DMS114 treated with DMSO at 0.1 percent for 48 hours (cell line): ENCODE measurements at regions not wholly inside any gene's neighbourhood (a gene's known extent, or its start where the extent isn't known, plus 50 kb on each side); places are given as distances from the start of the nearest gene placed in this dataset.
"Not testable (repeated sequence)": the region's sequence is repeated elsewhere in the genome, so short reads cannot be mapped to it uniquely, and the experiment has no call there.

ENCODE experiments used
- DNase-seq: peaks from one replicate; lab custom pipeline; 2025; ENCODE audit not compliant: unreplicated experiment; lab: John Stamatoyannopoulos, UW

DNA sequence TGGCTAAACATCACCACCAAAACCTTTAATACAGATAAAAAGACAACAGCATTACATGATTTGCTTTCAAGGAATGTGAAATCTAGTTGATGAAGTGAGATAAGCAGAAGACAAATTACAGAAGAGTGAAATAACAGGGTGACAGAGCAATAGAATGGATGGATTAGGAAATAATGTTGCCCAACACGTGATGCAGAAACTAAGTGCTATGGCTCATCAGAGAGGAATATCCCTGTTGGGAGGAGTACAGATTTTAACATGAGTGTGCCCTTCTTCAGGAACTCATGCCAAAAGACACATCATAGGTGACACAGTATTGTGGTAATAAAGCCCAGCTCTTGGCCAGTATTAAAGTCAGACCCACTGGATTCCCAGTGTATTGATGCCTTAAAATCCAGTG lies 176.6 kb upstream of the RAG2 start:
- DNase-seq, result no peak

DNA sequence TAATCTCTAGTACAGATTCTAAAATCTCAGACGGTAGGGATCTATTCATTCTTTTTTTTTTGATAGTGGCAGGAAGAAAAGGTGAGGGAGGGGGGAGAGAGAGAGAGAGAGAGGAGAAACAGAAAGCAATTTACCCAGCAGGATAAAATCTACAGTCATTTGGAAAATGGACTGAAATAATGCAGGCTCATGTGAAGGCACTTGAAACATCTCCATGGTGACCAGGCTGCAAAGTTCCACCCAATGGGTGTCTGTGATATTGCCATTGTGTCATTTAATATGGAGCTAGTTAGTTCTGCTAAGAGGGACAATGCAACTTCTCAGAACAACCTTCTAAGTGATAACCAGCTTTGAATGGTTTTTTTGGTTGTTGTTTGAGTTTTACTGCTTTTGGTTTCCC lies 165.2 kb upstream of the RAG2 start:
- DNase-seq, result no peak

DNA sequence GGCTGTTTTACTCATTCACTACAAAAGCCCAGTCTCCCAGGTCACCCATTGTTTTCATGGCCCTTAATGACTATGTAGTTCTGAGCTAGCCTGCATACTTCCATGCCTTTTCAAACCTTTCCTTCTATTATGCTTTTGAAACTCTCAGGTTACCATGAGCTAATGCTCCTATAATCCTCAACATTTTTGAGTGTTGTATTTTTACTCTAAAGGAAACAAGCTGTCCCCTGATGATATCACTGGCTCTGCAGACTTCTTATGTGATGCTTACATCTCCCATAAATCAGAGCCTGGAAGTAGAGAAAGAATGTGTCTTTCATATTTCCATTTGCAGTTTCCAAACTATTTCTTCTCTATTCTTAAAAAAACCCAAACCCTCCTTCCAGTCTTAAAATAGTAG lies 159.0 kb upstream of the RAG2 start:
- no peak for DNase-seq

DNA sequence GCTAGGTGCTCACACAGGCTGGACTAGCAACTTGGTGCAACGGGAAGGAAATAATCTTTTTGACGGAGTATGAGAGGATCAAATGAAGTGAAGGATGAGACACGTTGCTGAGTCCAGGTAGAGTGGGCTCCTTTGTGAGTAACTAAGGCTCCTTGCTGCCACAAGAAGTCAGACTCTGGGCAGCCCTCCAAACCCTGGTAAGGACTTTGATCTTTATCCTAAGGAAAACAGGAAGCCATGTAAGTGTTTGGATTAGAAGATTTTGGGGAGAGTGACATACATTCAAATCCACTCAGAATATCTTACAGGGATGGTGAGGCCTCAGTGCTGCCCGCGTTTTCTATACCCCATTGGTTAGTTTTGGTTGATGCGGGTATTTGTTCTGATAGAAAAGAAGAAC lies 155.9 kb upstream of the RAG2 start:
- no peak for DNase-seq

DNA sequence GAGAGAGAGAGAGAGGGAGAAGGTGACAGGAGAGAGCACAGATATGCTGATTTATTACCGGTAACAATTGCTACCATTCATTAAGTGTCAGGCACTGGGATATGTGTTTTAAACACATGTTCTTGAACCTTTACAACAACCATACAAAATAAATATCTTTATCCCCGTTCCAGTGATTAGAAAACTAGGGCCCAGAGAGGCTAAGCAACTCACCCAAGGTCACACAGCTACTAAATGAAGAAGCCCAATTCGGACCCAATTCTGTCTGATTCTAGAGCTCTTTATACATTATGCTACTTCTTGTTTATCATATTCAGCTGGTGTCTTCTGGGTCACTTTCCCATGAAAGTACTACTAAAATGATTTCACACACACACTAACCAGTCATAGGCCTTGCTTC lies 154.0 kb upstream of the RAG2 start:
- no peak for DNase-seq

DNA sequence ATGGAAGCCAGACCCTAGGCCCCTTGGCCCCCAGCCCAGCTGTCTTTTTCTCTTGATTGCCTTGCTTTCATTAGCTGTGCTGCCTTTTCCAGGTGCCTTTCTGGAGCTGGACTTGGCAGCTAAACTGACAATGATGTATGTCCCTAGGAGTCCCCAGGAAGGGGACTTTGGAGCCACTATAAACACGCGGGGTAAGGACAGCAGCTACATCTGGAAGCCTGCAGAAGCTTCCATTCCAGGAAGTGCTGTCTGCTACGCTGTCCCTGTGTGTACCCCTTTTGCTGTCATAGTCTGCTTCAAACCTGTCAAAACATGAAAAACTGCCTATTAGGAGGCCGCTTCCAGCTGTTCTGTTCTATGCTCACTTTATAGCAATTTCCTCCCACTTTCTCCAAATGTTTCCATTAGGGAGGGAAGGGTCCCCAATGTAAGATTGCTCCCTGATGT lies 153.3 kb upstream of the RAG2 start:
- no peak for DNase-seq

DNA sequence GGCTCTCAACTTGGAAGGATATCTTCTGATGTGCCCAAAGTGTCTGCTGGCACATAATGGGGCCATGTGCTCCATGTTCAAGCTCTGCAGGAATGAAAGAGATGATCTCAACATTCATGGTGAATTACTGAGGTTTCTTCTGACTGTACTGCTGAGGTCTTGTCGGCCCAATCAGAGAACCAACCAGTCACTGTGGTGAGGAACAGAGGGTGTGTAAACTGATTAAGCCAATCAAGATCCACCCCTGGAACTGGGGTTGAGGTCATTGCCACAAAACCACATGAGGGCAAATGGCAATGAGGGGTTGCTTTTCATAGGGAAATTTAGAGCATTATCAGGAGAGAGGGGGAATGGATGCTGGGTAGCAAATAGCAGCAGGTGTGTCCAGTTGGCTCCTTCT lies 152.3 kb upstream of the RAG2 start:
- no peak for DNase-seq

DNA sequence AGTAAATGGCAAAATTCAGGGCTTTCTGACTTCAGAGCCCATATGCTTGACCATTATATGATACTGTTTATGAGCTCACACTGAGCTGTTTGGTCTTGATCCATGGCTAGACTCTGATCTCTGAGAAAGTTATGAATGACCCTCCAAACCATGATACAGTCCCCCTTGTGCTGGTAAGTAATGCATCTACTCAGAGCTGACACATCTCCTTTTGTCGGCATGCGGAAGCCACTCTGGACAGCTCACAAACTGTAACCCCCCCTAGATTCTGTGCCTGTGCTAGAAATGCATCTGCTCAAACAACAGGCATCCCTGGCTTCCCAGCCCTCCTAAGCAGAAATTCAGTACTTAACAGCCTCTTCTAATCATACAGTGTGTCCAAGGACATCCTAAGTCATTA lies 150.8 kb upstream of the RAG2 start:
- no peak for DNase-seq

DNA sequence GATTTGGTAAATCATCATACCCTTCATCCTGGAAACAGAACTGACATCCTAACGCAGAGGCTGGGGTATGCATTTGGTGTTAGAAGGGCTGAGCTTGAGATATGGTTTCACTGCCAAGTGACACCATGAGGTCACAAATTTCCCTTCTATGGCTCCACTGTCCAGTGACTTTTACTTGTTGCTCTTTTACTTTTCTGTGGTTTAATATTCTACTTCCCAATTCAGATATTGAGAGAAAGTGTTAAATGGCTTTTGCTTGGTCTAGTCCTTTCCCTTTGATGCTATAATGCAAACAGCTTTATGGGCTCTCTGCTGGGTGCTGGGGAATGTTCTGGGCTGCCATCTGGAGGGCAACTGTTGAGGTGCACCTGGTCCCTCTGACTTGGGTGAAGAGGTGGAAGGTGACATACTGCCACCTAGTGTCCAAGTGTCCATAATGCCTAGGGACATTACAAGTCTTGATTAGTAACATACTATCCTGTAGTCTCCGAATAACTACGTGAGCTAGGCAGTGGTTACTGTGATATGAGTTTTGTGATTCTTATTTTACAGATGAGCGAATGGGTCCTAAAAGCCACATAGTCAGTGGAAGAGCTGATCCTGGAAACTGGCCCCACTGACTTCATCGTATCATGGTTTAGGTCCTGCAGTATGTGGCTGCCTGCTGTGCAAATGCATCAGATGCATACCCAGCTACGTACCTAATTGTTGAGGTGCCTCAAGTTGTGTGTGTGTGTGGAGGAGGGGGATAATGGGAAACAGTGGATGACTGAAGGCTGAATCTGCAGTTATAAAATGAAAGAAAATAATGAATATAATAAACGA lies 149.1 kb upstream of the RAG2 start:
- peak; percentile 94 for DNase-seq

DNA sequence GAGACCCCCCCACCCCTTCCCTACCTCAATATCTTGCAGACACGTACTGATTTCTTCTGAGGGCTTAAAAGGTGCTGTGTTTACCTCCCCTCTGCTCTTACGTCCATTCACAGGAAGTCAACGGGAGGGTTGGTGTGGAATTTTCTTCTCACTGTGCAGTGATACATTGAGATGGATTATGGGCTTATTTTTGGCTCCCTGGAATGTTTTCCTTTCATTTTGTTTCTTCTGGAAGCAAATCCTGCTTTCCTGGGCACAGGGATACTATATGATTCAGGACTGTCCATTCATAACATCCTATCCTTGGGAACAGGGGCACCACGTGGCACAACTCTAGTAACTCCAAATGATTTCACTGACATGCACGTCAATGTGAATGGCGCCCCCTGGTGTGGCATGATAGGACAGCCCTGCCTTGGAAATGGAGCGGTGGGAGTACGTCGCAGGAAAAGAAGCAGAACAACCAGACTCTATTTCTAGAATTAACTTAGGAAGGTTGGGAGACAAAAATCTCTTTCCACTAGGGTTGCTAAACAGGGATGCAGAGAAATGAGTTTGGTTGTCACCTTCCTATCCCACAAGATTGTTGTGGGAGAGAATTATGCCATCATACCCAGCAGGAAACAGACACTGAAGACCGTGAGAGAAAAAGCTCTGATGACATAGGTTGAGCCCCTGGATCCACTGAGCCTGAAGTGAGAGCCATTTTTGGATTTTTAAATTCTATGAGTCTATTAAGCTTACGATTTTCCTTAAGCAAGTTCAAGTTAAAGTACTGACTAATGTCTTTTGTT lies 146.5 kb upstream of the RAG2 start:
- DNase-seq, result peak; percentile 60

DNA sequence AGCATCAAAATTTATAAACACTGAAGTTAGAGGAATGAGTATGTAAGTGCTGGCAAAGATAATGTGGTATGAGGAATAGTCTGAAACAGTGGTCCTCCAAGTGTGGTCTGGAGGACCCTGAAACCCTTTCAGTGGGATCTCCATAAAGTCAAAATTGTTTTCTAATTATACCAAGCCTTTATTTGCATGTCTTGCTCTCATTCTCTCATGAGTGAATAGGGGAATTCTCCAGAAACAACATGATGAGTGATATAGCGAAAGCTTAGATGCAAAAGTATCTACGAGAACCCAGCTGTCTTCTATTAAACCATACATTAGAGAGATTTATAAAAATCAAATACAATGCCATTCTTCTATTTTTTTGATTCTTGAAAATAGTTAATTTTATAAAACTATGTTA lies 145.0 kb upstream of the RAG2 start:
- no peak for DNase-seq

DNA sequence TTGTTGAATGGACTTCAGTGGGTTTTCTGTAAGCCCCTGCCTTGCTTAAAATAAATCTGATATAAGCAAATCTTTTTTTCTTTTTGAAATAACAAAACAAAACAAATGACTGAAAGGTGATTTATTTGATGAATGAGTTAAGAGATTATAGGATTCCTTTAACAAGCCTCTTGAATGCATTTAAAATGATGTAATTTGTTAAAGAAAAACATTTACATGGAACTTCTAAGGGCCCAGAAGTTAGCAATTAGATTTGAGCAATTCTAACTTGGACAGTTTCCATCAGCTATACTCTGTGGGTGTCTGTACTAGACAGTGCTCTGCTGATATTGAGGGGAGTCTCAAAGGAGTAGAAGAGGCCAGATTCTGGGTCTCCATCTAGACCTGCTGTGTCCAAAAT lies 143.5 kb upstream of the RAG2 start:
- no peak for DNase-seq

DNA sequence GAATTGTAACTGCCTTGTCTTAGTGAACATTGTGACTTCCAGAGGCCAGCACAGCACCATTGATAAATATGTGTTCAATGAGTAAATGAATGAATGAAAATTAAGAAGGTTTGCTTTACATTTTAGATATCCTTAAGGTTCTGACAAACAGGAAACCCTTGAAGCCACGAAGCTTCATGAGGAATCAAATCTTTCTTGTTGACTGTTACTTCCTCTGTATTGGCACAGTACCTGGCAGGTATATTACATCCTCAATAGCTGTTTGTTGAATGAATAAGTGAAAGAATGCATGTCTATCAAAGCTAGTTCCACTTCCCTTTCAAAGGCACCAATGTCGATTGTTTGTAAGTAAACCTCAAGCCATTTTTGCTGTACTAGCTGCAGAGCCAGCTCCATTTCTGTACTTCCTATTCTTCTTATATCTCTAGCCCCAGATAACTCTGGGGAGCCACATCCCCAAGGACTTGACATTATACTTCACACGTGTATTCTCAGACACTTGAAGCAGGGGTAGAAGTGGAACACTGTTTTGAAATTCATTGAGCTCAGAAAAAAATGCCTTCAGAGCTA lies 140.3 kb upstream of the RAG2 start:
- DNase-seq, result no peak

DNA sequence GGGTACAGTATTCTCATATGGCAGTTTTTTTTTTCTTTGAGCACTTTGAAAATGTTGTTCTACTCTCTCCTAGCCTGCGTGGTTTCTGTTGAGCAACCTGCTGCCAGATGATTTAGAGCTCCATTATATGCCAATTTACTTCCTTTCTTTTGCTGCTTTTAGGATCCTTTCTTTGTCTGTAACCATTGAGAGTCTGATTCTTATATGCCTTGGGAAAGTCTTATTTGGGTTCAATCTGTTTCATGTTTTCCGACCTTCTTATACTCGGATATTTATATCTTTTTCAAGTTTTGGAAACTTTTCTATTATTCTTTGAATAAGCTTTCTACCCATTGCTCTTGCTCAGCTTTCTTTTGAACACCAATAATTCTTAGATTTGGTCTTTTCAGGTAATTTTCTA lies 138.1 kb upstream of the RAG2 start:
- DNase-seq, result no peak

DNA sequence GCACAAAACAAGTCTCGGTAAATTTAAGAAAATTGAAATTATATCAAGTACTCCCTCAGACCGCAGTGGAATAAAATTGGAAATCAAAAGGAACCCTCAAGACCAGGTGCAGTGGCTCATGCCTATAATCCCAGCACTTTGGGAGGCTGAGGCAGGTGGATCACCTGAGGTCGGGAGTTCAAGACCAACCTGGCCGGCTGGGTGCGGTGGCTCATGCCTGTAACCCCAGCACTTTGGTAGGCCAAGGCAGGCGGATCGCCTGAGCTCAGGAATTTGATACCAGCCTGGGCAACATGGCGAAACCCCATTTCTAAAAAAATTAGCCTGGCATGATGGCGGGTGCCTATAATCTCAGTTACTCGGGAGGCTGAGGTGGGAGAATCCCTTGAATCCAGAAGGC lies 135.7 kb upstream of the RAG2 start:
- DNase-seq, result not testable (repeated sequence)

DNA sequence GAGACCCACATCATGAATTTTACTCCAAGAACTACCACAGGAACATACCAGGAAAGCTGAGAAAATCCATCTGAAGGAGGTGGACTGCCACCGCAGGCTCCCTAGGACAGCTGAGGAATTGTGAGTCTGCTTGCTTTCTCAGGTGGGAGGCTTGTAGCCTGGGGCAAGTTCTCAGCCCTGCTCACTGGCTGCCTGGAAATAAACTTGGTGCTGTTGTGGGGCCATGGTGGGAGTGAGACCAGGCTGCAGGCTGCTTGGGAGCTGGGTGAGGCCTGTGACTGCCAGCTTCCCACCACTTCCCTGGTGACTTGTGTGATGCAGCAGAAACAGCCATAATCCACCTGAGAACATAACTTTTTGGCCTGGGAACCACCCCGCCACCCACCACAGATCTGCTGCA lies 132.7 kb upstream of the RAG2 start:
- no peak for DNase-seq

DNA sequence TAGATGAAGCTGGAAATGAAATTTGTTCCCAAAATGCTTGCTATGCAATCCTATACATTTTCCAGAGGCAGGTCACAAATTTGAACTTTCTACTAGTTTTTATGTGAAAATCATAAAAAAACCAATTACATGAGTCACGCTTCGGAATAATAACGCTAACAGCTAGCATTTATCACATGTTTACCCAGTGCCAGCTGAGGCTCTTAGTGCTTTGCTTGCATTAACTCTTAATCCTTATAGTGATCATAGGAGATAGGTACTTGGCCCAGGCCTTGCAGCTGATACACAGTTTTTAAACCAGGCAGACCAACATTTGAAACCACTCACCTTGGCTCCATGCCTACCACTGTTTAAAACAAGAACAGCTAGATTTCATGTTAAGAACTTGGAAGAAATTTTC lies 131.8 kb upstream of the RAG2 start:
- no peak for DNase-seq

DNA sequence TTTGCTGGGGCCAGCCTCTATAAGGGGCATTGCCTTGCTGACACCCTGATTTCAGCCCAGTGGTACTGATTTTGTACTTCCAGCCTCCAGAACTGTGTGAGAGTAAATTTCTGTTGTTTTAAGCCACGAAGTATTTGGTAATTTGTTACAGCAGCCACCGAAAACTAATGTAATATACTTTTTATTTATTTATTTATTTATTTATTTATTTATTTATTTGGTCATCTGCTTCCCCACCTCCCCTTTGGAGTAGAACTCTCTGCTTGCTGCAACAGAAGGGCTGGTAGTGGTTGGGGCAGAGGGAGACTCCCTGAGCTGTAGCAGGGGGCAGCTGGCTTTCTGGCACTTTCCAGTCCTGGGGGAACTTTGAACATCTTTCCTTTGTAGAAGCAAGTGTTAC lies 128.4 kb upstream of the RAG2 start:
- no peak for DNase-seq

DNA sequence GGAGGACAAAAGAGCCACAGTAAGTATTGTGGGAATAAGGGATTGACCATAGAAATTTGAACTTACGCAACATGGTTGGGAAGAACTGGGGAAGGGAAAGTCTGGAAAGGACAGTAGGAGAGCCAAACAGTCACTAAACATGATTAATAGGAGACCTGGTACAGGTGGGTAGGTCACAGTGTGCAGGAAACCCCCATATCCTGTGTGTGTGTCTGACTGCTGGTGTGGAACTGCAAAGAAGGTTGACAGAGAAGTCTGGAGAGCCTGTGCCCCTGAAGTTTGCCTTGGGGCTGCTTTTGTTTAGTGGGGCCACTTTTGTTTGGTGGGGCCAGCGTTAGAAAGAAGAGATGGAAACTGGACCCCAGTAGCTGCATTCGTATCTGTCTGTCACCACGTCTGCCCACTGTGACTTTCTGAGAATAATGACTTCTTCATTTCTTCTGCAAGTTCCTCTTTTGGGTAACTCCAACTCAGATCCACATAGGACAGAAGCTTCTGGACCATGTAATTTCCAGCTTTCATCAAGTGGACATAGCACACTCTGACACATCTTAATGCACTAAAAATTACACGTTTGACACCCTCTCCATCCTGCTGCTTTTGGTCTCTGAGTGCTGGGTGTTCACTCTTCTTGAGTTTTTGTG lies 126.8 kb upstream of the RAG2 start:
- no peak for DNase-seq

DNA sequence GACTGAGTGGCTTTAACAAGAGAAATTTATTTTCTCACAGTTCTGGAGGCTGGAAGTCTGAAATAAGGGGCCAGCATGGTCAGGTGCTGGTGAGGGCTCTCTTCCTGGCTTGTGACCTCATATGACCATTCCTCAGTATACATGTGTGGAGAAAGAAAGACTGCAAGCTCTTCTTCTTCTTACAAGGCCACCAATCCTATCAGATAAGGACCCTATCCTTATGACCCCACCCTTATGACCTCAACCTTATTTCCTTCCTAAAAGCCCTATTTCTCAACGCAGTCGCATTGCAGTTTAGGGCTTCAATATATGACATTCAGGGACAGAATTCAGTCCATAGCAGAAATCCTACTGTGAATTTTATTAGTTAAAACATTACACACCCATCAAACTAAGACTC lies 124.4 kb upstream of the RAG2 start:
- DNase-seq, result no peak

DNA sequence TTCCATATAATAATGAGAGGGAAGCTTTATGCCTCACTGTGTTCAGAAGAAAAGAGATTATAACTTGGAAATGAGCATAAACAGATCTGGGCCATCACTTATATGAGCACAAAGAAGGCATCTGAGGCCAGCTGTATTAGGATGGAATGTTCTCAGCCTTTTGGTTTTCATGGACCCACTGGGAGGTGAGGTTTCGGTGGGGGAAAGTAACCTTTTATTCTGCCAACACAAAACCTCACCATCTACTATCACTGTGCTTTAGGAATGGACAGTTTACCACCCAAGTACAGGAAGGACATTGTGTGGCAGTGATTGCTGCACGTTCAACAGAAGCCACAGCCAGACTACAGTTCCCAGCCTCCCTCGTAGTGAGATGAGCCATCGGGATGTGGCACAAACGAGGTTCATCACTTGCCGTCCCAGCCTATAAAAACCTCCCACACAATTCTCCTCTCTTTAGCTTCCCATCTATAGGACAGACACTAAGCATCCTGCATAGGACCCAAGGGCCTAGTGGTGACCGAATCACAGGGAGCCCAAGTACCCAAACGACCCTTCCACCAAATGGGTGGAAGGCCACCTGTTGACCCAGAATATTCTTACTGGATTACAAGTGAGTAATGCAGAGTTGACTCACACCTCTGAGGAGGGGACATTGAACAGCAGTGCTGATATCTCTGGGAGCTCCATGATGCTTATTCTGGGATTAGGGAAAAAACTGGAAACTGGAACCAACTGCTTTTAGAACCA lies 121.5 kb upstream of the RAG2 start:
- no peak for DNase-seq
